ENCODE measurements at regions not wholly inside any gene's neighbourhood (a gene's known extent, or its start where the extent isn't known, plus 50 kb on each side); places are given as distances from the start of the nearest gene placed in this dataset.

GRCh38 chr4:13316354-13316753 is 167.8 kb downstream of the RAB28 start:
- no peak for TF ChIP-seq CTCF (IDR thresholded peaks at IDR 0.05)
- Histone ChIP-seq H3K9me3 (no peaks in the 10 kb centered on the region), H3K27ac (no peak overlapping the region), H3K27me3 (no peaks in the 10 kb centered on the region), H3K36me3 (no peaks in the 10 kb centered on the region), H3K4me3 (no peak overlapping the region), H3K4me1 (no peaks in the 10 kb centered on the region)
- DNase-seq: no peak
- intact Hi-C loops (cut with DNase I): no loop called here
- no peak for ATAC-seq

GRCh38 chr4:13313856-13314255 is 170.3 kb downstream of the RAB28 start:
- intact Hi-C loops (cut with DNase I): no loop called here
- ATAC-seq: no peak
- Histone ChIP-seq H3K27me3 (no peaks in the 10 kb centered on the region), H3K4me3 (no peak overlapping the region), H3K9me3 (no peaks in the 10 kb centered on the region), H3K4me1 (no peaks in the 10 kb centered on the region), H3K36me3 (no peaks in the 10 kb centered on the region), H3K27ac (no peak overlapping the region)
- no peak for DNase-seq
- no peak for TF ChIP-seq CTCF (IDR thresholded peaks at IDR 0.05)

- intact Hi-C loops (cut with DNase I): no loop called here
- ATAC-seq (no peak), DNase-seq (no peak)
- no peak for TF ChIP-seq CTCF (IDR thresholded peaks at IDR 0.05)
- H3K36me3 ChIP-seq: no peaks in the 10 kb centered on the region
- H3K4me1 ChIP-seq: no peaks in the 10 kb centered on the region
- H3K4me3 ChIP-seq: no peak overlapping the region
- no peak overlapping the region for H3K27ac ChIP-seq
- no peaks in the 10 kb centered on the region for H3K27me3 ChIP-seq
- no peaks in the 10 kb centered on the region for H3K9me3 ChIP-seq
Measured at GRCh38 chr4:13312264-13312663, 171.9 kb downstream of the RAB28 start.

GRCh38 chr4:13309751-13310150 is 174.4 kb downstream of the RAB28 start:
- Histone ChIP-seq H3K36me3 (no peaks in the 10 kb centered on the region), H3K4me1 (no peaks in the 10 kb centered on the region), H3K4me3 (no peak overlapping the region), H3K27ac (no peak overlapping the region), H3K9me3 (no peaks in the 10 kb centered on the region), H3K27me3 (no peaks in the 10 kb centered on the region)
- DNase-seq (no peak), ATAC-seq (no peak)
- intact Hi-C loops (cut with DNase I): no loop called here
- no peak for TF ChIP-seq CTCF (IDR thresholded peaks at IDR 0.05)

- intact Hi-C loops (cut with DNase I): no loop called here
- H3K36me3 ChIP-seq: no peaks in the 10 kb centered on the region
- TF ChIP-seq CTCF (IDR thresholded peaks at IDR 0.05): no peak
- no peak for ATAC-seq
- no peaks in the 10 kb centered on the region for H3K4me1 ChIP-seq
- H3K27me3 ChIP-seq: no peaks in the 10 kb centered on the region
- no peaks in the 10 kb centered on the region for H3K9me3 ChIP-seq
- DNase-seq: no peak
- H3K27ac ChIP-seq: no peak overlapping the region
- no peak overlapping the region for H3K4me3 ChIP-seq
Measured at GRCh38 chr4:13306356-13306755, 177.8 kb downstream of the RAB28 start.

GRCh38 chr4:13302876-13303275 is 181.3 kb downstream of the RAB28 start:
- DNase-seq (no peak), ATAC-seq (no peak)
- TF ChIP-seq CTCF (IDR thresholded peaks at IDR 0.05): no peak
- no peaks in the 10 kb centered on the region for H3K36me3 ChIP-seq
- no peaks in the 10 kb centered on the region for H3K9me3 ChIP-seq
- H3K4me1 ChIP-seq: no peaks in the 10 kb centered on the region
- no peak overlapping the region for H3K4me3 ChIP-seq
- no peaks in the 10 kb centered on the region for H3K27me3 ChIP-seq
- H3K27ac ChIP-seq: no peak overlapping the region
- intact Hi-C loops (cut with DNase I): no loop called here

Measured in upper lobe of right lung (tissue), 1 donor.